ENCODE measurements at regions not wholly inside any gene's neighbourhood (a gene's known extent, or its start where the extent isn't known, plus 50 kb on each side); places are given as distances from the start of the nearest gene placed in this dataset.

DNA sequence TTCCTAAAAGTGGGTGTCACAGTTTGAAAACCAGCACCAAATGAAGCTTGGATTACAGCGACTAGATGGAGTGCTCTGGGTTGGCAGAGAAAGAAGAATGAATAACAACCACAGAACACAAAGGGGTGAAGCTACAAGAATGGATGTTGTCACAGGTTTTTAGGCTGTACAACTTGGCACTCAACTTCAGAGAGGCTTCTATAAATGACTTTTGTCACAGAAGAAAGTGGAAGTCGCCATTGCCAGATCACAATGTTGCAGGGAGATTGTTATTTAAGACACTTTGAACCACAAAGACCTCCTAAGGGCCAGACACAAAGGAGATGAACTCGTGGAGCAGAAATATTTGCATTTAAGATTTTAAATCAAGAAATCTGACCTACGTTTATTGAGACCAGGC lies 354.2 kb downstream of the CDH7 start:
- H3K27me3 ChIP-seq (ENCODE audit: control insufficient read depth in 1 of 2, insufficient read depth in 2 of 2, low read length in 2 of 2), result no peaks in the 10 kb centered on the region
- DNase-seq, result no peak
- ChIA-PET POLR2A (no interaction called here), CTCF (no interaction called here)
- H3K9me3 Mint-ChIP-seq, result peaks cover 16% of the 10 kb centered on the region
- H3K36me3 Mint-ChIP-seq (ENCODE audit: low read depth), result no peaks in the 10 kb centered on the region
- no peak overlapping the region for H3K4me3 Mint-ChIP-seq
- TF ChIP-seq, protein P1, sequence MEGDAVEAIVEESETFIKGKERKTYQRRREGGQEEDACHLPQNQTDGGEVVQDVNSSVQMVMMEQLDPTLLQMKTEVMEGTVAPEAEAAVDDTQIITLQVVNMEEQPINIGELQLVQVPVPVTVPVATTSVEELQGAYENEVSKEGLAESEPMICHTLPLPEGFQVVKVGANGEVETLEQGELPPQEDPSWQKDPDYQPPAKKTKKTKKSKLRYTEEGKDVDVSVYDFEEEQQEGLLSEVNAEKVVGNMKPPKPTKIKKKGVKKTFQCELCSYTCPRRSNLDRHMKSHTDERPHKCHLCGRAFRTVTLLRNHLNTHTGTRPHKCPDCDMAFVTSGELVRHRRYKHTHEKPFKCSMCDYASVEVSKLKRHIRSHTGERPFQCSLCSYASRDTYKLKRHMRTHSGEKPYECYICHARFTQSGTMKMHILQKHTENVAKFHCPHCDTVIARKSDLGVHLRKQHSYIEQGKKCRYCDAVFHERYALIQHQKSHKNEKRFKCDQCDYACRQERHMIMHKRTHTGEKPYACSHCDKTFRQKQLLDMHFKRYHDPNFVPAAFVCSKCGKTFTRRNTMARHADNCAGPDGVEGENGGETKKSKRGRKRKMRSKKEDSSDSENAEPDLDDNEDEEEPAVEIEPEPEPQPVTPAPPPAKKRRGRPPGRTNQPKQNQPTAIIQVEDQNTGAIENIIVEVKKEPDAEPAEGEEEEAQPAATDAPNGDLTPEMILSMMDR (IDR thresholded peaks at IDR 0.05), result no peak
- H3K4me3 ChIP-seq (ENCODE audit: low read length), result no peak overlapping the region
- H3K27ac Mint-ChIP-seq, result no peak overlapping the region
- no peaks in the 10 kb centered on the region for H3K4me1 Mint-ChIP-seq (ENCODE audit: low read depth)
- no peak overlapping the region for H3K27ac ChIP-seq (ENCODE audit: low read depth in 1 of 2, low read length in 2 of 2)
- no peak for ATAC-seq (ENCODE audit: poor library complexity)
- intact Hi-C loops (cut with DNase I, micrococcal nuclease), result no loop called here
- H3K9me3 ChIP-seq (ENCODE audit: control insufficient read depth in 1 of 2, insufficient read depth in 1 of 2, low read length in 2 of 2), result peaks cover 0 to 4% of the 10 kb centered on the region in 2 experiments
- no peaks in the 10 kb centered on the region for H3K4me1 ChIP-seq (ENCODE audit: insufficient read depth, low read length)
- H3K36me3 ChIP-seq (ENCODE audit: insufficient read depth, low read length), result no peaks in the 10 kb centered on the region
- no peaks in the 10 kb centered on the region for H3K27me3 Mint-ChIP-seq

DNA sequence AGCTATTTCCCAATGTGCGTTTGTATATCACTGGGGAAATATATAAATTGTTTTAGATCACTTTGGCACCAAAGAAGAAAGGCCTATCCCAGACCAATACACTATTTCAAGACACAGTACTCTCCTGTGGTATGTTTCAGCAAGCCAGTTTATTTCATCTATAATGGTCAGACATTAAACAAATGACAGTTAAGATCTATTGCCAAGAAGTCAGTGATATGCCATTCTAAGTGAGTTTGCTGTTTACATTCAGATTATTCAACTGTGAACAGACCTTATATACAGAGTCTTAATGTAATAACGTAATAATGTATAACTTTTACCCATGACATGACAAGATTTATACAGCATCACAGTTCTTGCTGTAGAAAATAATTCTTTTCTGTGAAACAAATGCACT lies 352.7 kb downstream of the CDH7 start:
- TF ChIP-seq, protein P1 (IDR thresholded peaks at IDR 0.05), result no peak
- Mint-ChIP-seq H3K9me3 (peaks cover 14% of the 10 kb centered on the region), H3K27ac (no peak overlapping the region), H3K27me3 (no peaks in the 10 kb centered on the region), H3K4me1 (ENCODE audit: low read depth) (no peaks in the 10 kb centered on the region), H3K4me3 (no peak overlapping the region), H3K36me3 (ENCODE audit: low read depth) (no peaks in the 10 kb centered on the region)
- H3K36me3 ChIP-seq (ENCODE audit: insufficient read depth, low read length), result no peaks in the 10 kb centered on the region
- POLR2A ChIA-PET, result no interaction called here
- CTCF ChIA-PET, result no interaction called here
- no peak overlapping the region for H3K27ac ChIP-seq (ENCODE audit: low read depth in 1 of 2, low read length in 2 of 2)
- intact Hi-C loops (cut with DNase I, micrococcal nuclease), result no loop called here
- H3K27me3 ChIP-seq (ENCODE audit: control insufficient read depth in 1 of 2, insufficient read depth in 2 of 2, low read length in 2 of 2), result no peaks in the 10 kb centered on the region
- ATAC-seq (ENCODE audit: poor library complexity), result no peak
- DNase-seq, result no peak
- H3K4me3 ChIP-seq (ENCODE audit: low read length), result no peak overlapping the region
- no peaks in the 10 kb centered on the region for H3K4me1 ChIP-seq (ENCODE audit: insufficient read depth, low read length)
- H3K9me3 ChIP-seq (ENCODE audit: control insufficient read depth in 1 of 2, insufficient read depth in 1 of 2, low read length in 2 of 2), result peaks cover 0 to 4% of the 10 kb centered on the region in 2 experiments

DNA sequence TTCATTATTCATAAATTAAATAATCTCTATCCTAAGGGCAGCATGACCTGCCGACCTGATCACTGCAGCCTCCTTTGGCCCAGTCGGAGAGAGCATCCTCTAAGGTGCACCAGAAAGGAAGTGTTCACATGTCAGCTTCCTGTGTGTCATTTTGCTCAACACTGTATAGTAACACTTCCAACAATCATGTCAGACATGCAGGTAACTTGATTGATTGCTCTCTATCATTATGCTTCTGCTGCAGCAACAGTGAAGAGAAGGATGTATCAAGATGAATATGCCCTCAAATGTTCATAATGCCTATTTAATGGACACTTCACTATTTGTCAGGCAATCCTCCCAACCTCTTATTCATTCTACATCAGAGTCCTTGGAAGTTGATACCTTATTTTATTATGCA lies 332.3 kb downstream of the CDH7 start:
- ATAC-seq (ENCODE audit: poor library complexity), result no peak
- no peaks in the 10 kb centered on the region for H3K4me1 Mint-ChIP-seq (ENCODE audit: low read depth)
- no peak overlapping the region for H3K4me3 Mint-ChIP-seq
- no peaks in the 10 kb centered on the region for H3K36me3 Mint-ChIP-seq (ENCODE audit: low read depth)
- TF ChIP-seq, protein P1 (IDR thresholded peaks at IDR 0.05), result no peak
- no peaks in the 10 kb centered on the region for H3K9me3 ChIP-seq (ENCODE audit: control insufficient read depth in 1 of 2, insufficient read depth in 1 of 2, low read length in 2 of 2)
- intact Hi-C loops (cut with DNase I, micrococcal nuclease), result no loop called here
- CTCF ChIA-PET, result no interaction called here
- H3K4me3 ChIP-seq (ENCODE audit: low read length), result no peak overlapping the region
- no peak overlapping the region for H3K27ac Mint-ChIP-seq
- POLR2A ChIA-PET, result no interaction called here
- H3K27me3 Mint-ChIP-seq, result no peaks in the 10 kb centered on the region
- H3K4me1 ChIP-seq (ENCODE audit: insufficient read depth, low read length), result no peaks in the 10 kb centered on the region
- H3K9me3 Mint-ChIP-seq, result peaks cover 4% of the 10 kb centered on the region
- no peaks in the 10 kb centered on the region for H3K27me3 ChIP-seq (ENCODE audit: control insufficient read depth in 1 of 2, insufficient read depth in 2 of 2, low read length in 2 of 2)
- no peaks in the 10 kb centered on the region for H3K36me3 ChIP-seq (ENCODE audit: insufficient read depth, low read length)
- H3K27ac ChIP-seq (ENCODE audit: low read depth in 1 of 2, low read length in 2 of 2), result no peak overlapping the region
- no peak for DNase-seq
